ENCODE measurements at regions not wholly inside any gene's neighbourhood (a gene's known extent, or its start where the extent isn't known, plus 50 kb on each side); places are given as distances from the start of the nearest gene placed in this dataset.
A peak's percentile ranks its signal among the peaks of the same experiment; 100 is the strongest.
"Not testable (repeated sequence)": the region's sequence is repeated elsewhere in the genome, so short reads cannot be mapped to it uniquely, and the experiment has no call there.

GRCh38 chr5:100479079-100479688 is 56.0 kb upstream of the FAM174A start:
- no peak for DNase-seq

GRCh38 chr5:100472091-100472490 is 63.1 kb upstream of the FAM174A start:
- DNase-seq, result no peak

- DNase-seq, result no peak
Observed at GRCh38 chr5:100469767-100470166, 65.4 kb upstream of the FAM174A start.

- no peak for DNase-seq
Observed at GRCh38 chr5:100464418-100464817, 70.8 kb upstream of the FAM174A start.

GRCh38 chr5:100456615-100457014 is 78.6 kb upstream of the FAM174A start:
- no peak for DNase-seq

- DNase-seq, result no peak
Observed at GRCh38 chr5:100452126-100452525, 83.0 kb upstream of the FAM174A start.

- DNase-seq, result no peak
Observed at GRCh38 chr5:100448111-100448528, 87.1 kb upstream of the FAM174A start.

GRCh38 chr5:100446879-100447430 is 88.2 kb upstream of the FAM174A start:
- DNase-seq, result no peak

- DNase-seq, result no peak
Observed at GRCh38 chr5:100444961-100445360, 90.2 kb upstream of the FAM174A start.

GRCh38 chr5:100434815-100435214 is 100.4 kb upstream of the FAM174A start:
- DNase-seq, result no peak

- no peak for DNase-seq
Observed at GRCh38 chr5:100432741-100433140, 102.4 kb upstream of the FAM174A start.

GRCh38 chr5:100430268-100431195 is 104.6 kb upstream of the FAM174A start:
- DNase-seq, result peak; percentile 42

GRCh38 chr5:100424787-100425186 is 110.4 kb upstream of the FAM174A start:
- no peak for DNase-seq

- DNase-seq, result no peak
Observed at GRCh38 chr5:100424017-100424416, 111.2 kb upstream of the FAM174A start.

- DNase-seq, result no peak
Observed at GRCh38 chr5:100423330-100423729, 111.8 kb upstream of the FAM174A start.

GRCh38 chr5:100421360-100421759 is 113.8 kb upstream of the FAM174A start:
- no peak for DNase-seq

- DNase-seq, result no peak
Observed at GRCh38 chr5:100418231-100418630, 116.9 kb upstream of the FAM174A start.

GRCh38 chr5:100409660-100410151 is 125.5 kb upstream of the FAM174A start:
- DNase-seq, result no peak

- DNase-seq, result no peak
Observed at GRCh38 chr5:100407053-100407452, 128.1 kb upstream of the FAM174A start.

- DNase-seq, result peak; percentile 21
Observed at GRCh38 chr5:100406640-100407039, 128.5 kb upstream of the FAM174A start.

GRCh38 chr5:100402071-100402470 is 133.1 kb upstream of the FAM174A start:
- no peak for DNase-seq

GRCh38 chr5:100401149-100401548 is 134.0 kb upstream of the FAM174A start:
- DNase-seq, result no peak

GRCh38 chr5:100398815-100399214 is 136.4 kb upstream of the FAM174A start:
- not testable (repeated sequence) for DNase-seq
